GM23338 (cell line): ENCODE measurements at regions not wholly inside any gene's neighbourhood (a gene's known extent, or its start where the extent isn't known, plus 50 kb on each side); places are given as distances from the start of the nearest gene placed in this dataset.
"Not testable (repeated sequence)": the region's sequence is repeated elsewhere in the genome, so short reads cannot be mapped to it uniquely, and the experiment has no call there.

ENCODE experiments used
- ATAC-seq: fragments of 200-7000 bp; cut with Tn5 transposase; 3 replicates; pipeline ENCODE4 v1.9.1; 2020
- DNase-seq: peaks from one replicate; pipeline ENCODE4 v3.0.0-alpha.2; 2015; ENCODE audit warnings: low spot score
- H2AFZ ChIP-seq: fragments of 200-600 bp; sonication (generic); 2 replicates; pipeline ENCODE4 v1.8.0; 2016; ENCODE audit warnings: antibody characterized with exemption, mild to moderate bottlenecking, moderate library complexity
- H3F3A ChIP-seq: fragments of 200-600 bp; sonication (generic); replicated peaks from 2 replicates; pipeline ENCODE4 v1.8.0; 2017; ENCODE audit warnings: antibody characterized with exemption, mixed run types, low read depth
- H3K27ac ChIP-seq: fragments of 200-600 bp; sonication (generic); 2 replicates; pipeline ENCODE4 v1.6.1; 2016; ENCODE audit warnings: low read depth
- H3K27me3 ChIP-seq: fragments of 200-600 bp; sonication (generic); 2 replicates; pipeline ENCODE4 v1.8.0; 2016; ENCODE audit warnings: mild to moderate bottlenecking, mixed run types, moderate library complexity; ENCODE audit not compliant: insufficient read depth
- H3K36me3 ChIP-seq: fragments of 200-600 bp; sonication (generic); 2 replicates; pipeline ENCODE4 v1.8.0; 2016; ENCODE audit warnings: mild to moderate bottlenecking; ENCODE audit not compliant: insufficient read depth
- H3K4me1 ChIP-seq: fragments of 200-600 bp; sonication (generic); 2 replicates; pipeline ENCODE4 v1.8.0; 2016; ENCODE audit warnings: mild to moderate bottlenecking, moderate library complexity; ENCODE audit not compliant: insufficient read depth
- H3K4me2 ChIP-seq: fragments of 200-600 bp; sonication (generic); 2 replicates; pipeline ENCODE4 v1.7.1; 2017; ENCODE audit warnings: mixed run types
- H3K4me3 ChIP-seq: fragments of 200-600 bp; sonication (generic); 2 replicates; pipeline ENCODE4 v1.6.1; 2016; ENCODE audit warnings: mixed run types
- H3K79me2 ChIP-seq: fragments of 200-600 bp; sonication (generic); replicated peaks from 2 replicates; pipeline ENCODE4 v1.8.0; 2017; ENCODE audit warnings: mild to moderate bottlenecking; ENCODE audit not compliant: insufficient read depth
- H3K9me2 ChIP-seq: fragments of 200-600 bp; sonication (generic); 2 replicates; pipeline ENCODE4 v1.8.0; 2017; ENCODE audit not compliant: insufficient read depth
- H4K20me1 ChIP-seq: fragments of 200-600 bp; sonication (generic); replicated peaks from 2 replicates; pipeline ENCODE4 v1.8.0; 2017; ENCODE audit warnings: mild to moderate bottlenecking; ENCODE audit not compliant: insufficient read depth
- H3K27ac Mint-ChIP-seq: 2 replicates; pipeline ENCODE4 v1.8.0; 2020; ENCODE audit warnings: inconsistent platforms, mild to moderate bottlenecking, moderate library complexity, mixed read lengths
- H3K27me3 Mint-ChIP-seq: 3 replicates; pipeline ENCODE4 v1.8.0; 2022; ENCODE audit warnings: low read depth, mild to moderate bottlenecking, moderate library complexity, mixed read lengths, inconsistent platforms; ENCODE audit not compliant: insufficient read depth, poor library complexity
- H3K36me3 Mint-ChIP-seq: 3 replicates; pipeline ENCODE4 v1.8.0; 2021; ENCODE audit warnings: low read depth, mild to moderate bottlenecking, inconsistent platforms, moderate library complexity, mixed read lengths
- H3K4me1 Mint-ChIP-seq: 3 replicates; pipeline ENCODE4 v1.8.0; 2020; ENCODE audit warnings: mild to moderate bottlenecking, inconsistent platforms, mixed read lengths
- H3K4me3 Mint-ChIP-seq: 3 replicates; pipeline ENCODE4 v1.8.0; 2021; ENCODE audit warnings: moderate library complexity, mild to moderate bottlenecking, inconsistent platforms, mixed read lengths
- H3K9me3 Mint-ChIP-seq: 3 replicates; pipeline ENCODE4 v1.8.0; 2020; ENCODE audit warnings: moderate library complexity, mild to moderate bottlenecking, inconsistent platforms, mixed read lengths
- CREB1 ChIP-seq: fragments of 250-450 bp; sonication (Bioruptor Pico); IDR thresholded peaks from 2 replicates; pipeline ENCODE4 v1.5.0; 2020; ENCODE audit warnings: low read depth, mild to moderate bottlenecking, moderate library complexity
- CTCF ChIP-seq, 2 experiments: fragments of 200-600 bp in 1 of 2; sonication (generic) in 1 of 2; conservative IDR thresholded peaks; 2 replicates each; pipeline versions ENCODE4 v1.5.1 to v1.6.1; 2016 to 2017; ENCODE audit warnings: antibody characterized with exemption in 2 of 2, low read depth in 2 of 2, mild to moderate bottlenecking in 2 of 2, moderate library complexity in 1 of 2

GRCh38 chr16:29081829-29082639 lies 97.2 kb downstream of the LAT start:
- not testable (repeated sequence) for H3K9me3 Mint-ChIP-seq, H3K4me1 Mint-ChIP-seq, H3K27ac ChIP-seq, H3K9me2 ChIP-seq, H3K27ac Mint-ChIP-seq, H3K36me3 ChIP-seq, H3K27me3 ChIP-seq, H3K36me3 Mint-ChIP-seq, H3K27me3 Mint-ChIP-seq, H3K4me1 ChIP-seq, H3F3A ChIP-seq, H4K20me1 ChIP-seq, H3K79me2 ChIP-seq
- H2AFZ ChIP-seq, result peak overlapping the region; percentile 93; the same call in 1 of the 2 replicates
- H3K4me2 ChIP-seq, result peak overlapping the region; percentile 72
- H3K4me3 ChIP-seq, result peak overlapping the region; percentile 54; the same call in 1 of the 2 replicates
- peak; percentile 96 for ATAC-seq
- H3K4me3 Mint-ChIP-seq, result peak overlapping the region; percentile 69
- peak; percentile 30 for DNase-seq
- TF ChIP-seq CREB1, result 0 out of 2 replicates have a peak, but pooled peaks have one; percentile 28

- not testable (repeated sequence) for H3K36me3 ChIP-seq, H3K4me1 ChIP-seq, H3K27ac ChIP-seq, H4K20me1 ChIP-seq, H3K27ac Mint-ChIP-seq, H3K36me3 Mint-ChIP-seq, H2AFZ ChIP-seq, H3F3A ChIP-seq, H3K4me1 Mint-ChIP-seq, H3K27me3 Mint-ChIP-seq, H3K9me3 Mint-ChIP-seq, H3K27me3 ChIP-seq, H3K79me2 ChIP-seq, H3K9me2 ChIP-seq
- DNase-seq (peak; percentile 79), ATAC-seq (peak; percentile 98)
- peak in 1 of 2 experiments; percentile 25; a peak in 1 of 4 replicates for TF ChIP-seq CTCF (conservative IDR thresholded peaks at IDR 0.05; ENCODE audit: low read depth in 2 of 2)
- H3K4me3 Mint-ChIP-seq, result peak overlapping the region; percentile 51; the same call in 2 of the 3 replicates
- peak overlapping the region; percentile 46; the same call in 1 of the 2 replicates for H3K4me3 ChIP-seq
- peak overlapping the region; percentile 48; the same call in 1 of the 2 replicates for H3K4me2 ChIP-seq
Observed at GRCh38 chr16:29074554-29075402, 89.9 kb downstream of the LAT start.

- not testable (repeated sequence) for H3K4me1 Mint-ChIP-seq, DNase-seq, H3K79me2 ChIP-seq, H3K4me3 Mint-ChIP-seq, H3K4me1 ChIP-seq, H3F3A ChIP-seq, H3K9me3 Mint-ChIP-seq, H3K4me2 ChIP-seq, H3K4me3 ChIP-seq, H3K27ac Mint-ChIP-seq, H3K27me3 ChIP-seq, H3K9me2 ChIP-seq, H2AFZ ChIP-seq, H4K20me1 ChIP-seq, H3K27me3 Mint-ChIP-seq, H3K27ac ChIP-seq, H3K36me3 Mint-ChIP-seq, H3K36me3 ChIP-seq
- peak; percentile 89 for ATAC-seq
Observed at GRCh38 chr16:29062235-29062634, 77.4 kb downstream of the LAT start.

GRCh38 chr16:29061467-29061921 lies 76.6 kb downstream of the LAT start:
- not testable (repeated sequence) for H3K4me3 Mint-ChIP-seq, H3K27ac Mint-ChIP-seq, H3K4me1 Mint-ChIP-seq, H3K36me3 ChIP-seq, ATAC-seq, H3K9me3 Mint-ChIP-seq, H3F3A ChIP-seq, H3K27me3 ChIP-seq, H3K4me1 ChIP-seq, H3K27me3 Mint-ChIP-seq, DNase-seq, H4K20me1 ChIP-seq, H3K9me2 ChIP-seq, H3K79me2 ChIP-seq, H3K4me3 ChIP-seq, H3K27ac ChIP-seq, H3K4me2 ChIP-seq, H2AFZ ChIP-seq, H3K36me3 Mint-ChIP-seq

GRCh38 chr16:29060022-29060810 lies 75.4 kb downstream of the LAT start:
- H3K27me3 ChIP-seq, H3K27ac Mint-ChIP-seq, H3K27me3 Mint-ChIP-seq, H3K9me3 Mint-ChIP-seq, DNase-seq, H3K27ac ChIP-seq, ATAC-seq, H3K36me3 ChIP-seq, H2AFZ ChIP-seq, H3F3A ChIP-seq, H3K9me2 ChIP-seq, H3K4me3 ChIP-seq, H3K36me3 Mint-ChIP-seq, H4K20me1 ChIP-seq, H3K4me1 ChIP-seq, H3K4me1 Mint-ChIP-seq, H3K4me2 ChIP-seq, H3K79me2 ChIP-seq, H3K4me3 Mint-ChIP-seq: not testable (repeated sequence)
